ENCODE measurements at regions not wholly inside any gene's neighbourhood (a gene's known extent, or its start where the extent isn't known, plus 50 kb on each side); places are given as distances from the start of the nearest gene placed in this dataset.

DNA sequence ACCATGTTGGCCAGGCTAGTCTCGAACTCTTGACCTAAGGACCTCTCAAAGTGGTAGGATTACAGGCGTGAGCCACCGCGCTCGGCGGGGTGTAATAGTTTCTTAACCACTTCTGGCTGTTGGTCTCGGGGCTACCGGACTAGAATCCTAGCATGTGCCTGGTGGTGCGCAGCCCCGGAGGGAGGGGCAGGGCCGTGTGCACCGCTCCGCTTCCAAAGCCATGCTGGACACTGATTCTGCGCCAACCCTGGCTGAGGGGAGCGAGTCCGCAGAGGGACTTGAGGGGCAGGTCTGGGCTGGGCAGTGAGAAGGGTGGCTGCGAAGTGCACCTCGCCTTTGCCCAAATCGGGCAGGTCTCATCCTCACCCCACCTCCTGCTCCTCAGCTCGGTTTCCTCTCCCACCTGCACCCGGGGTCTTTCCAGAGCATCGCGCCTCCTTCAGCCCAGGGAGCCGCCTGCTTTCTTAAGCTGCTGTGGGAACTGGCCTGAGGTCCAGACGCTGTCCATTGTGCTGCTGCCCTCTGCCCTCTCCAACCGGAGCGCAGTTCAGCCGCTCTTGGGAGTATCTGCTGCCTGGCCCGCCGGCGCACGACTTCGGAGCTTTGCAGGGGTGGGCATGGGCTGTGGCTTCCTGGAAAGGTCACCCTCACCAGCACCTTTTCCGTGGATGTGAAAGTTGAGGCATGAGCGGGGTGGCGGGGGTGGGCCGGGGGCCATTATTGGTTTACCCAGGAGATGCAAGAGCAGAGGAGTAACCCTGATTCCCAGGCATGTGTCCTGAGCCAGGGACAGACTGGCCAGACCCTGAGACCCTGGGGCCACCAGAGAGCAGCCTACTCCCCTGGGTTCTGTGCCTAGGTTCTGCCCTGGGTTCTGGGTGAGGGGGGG, 422.6 kb upstream of the NUPR2 start:
- Histone ChIP-seq H3K79me1 (ENCODE audit: low read depth in 1 of 2, low read length in 2 of 2) (no peaks in the 10 kb centered on the region), H3K36me3 (ENCODE audit: control insufficient read depth, insufficient read depth, low read length) (no peaks in the 10 kb centered on the region), H3K9me3 (ENCODE audit: control insufficient read depth, insufficient read depth, low read length) (peaks cover 51% of the 10 kb centered on the region), H3K56ac (ENCODE audit: extremely low read depth, insufficient read depth, low read length) (no peak overlapping the region), H3K14ac (replicated peaks; ENCODE audit: low read depth, low read length) (no peak overlapping the region), H2BK20ac (ENCODE audit: low read depth, low read length) (no peak overlapping the region), H2AK5ac (ENCODE audit: low read depth, low read length) (no peak overlapping the region), H2BK5ac (ENCODE audit: low read depth, low read length, poor library complexity, severe bottlenecking) (no peak overlapping the region), H3K23ac (ENCODE audit: low read depth, low read length) (no peak overlapping the region), H2AFZ (replicated peaks; ENCODE audit: low read length, poor library complexity) (no peak overlapping the region), H2AK9ac (replicated peaks; ENCODE audit: low read depth, low read length, poor library complexity) (no peak overlapping the region), H2BK120ac (ENCODE audit: low read depth, low read length) (no peak overlapping the region), H2BK15ac (ENCODE audit: low read depth, low read length) (no peak overlapping the region), H4K91ac (ENCODE audit: insufficient read depth, low read depth, low read length) (no peak overlapping the region), H3K9me1 (ENCODE audit: insufficient read depth, low read length) (no peaks in the 10 kb centered on the region), H3K4me2 (ENCODE audit: low read depth, low read length) (no peak overlapping the region), H3K18ac (ENCODE audit: low read depth, low read length) (no peak overlapping the region), H3K27ac (ENCODE audit: insufficient read depth, low read length) (no peak overlapping the region), H3K4me1 (ENCODE audit: control insufficient read depth, insufficient read depth, low read length) (no peaks in the 10 kb centered on the region), H4K8ac (ENCODE audit: low read depth in 2 of 2, low read length in 2 of 2) (no peak overlapping the region), H4K20me1 (ENCODE audit: insufficient read depth, low read length) (no peaks in the 10 kb centered on the region), H3K27me3 (ENCODE audit: control insufficient read depth, insufficient read depth, low read length) (no peaks in the 10 kb centered on the region), H3K4me3 (ENCODE audit: insufficient read depth, low read depth, low read length) (no peak overlapping the region), H3K9ac (ENCODE audit: low read depth, low read length) (no peak overlapping the region), H3K4ac (ENCODE audit: low read depth, low read length) (no peak overlapping the region), H4K5ac (ENCODE audit: low read depth, low read length) (no peak overlapping the region)
- no TSS peak for BruUV-seq (replicated peaks)
- intact Hi-C loops (cut with micrococcal nuclease), result no loop called here
- CTCF ChIA-PET, result no interaction called here
- in situ Hi-C loops (cut with MboI; ENCODE audit: low sequenced_read_pairs), result no loop called here
- WGBS, 2 experiments (ENCODE audit: extremely low coverage in 2 of 2, insufficient read length in 1 of 2), result 47% methylated on average over 3 of the region's 37 CpGs; no CpG with 5 or more reads in 1 of the 2 experiments
- DNase-seq, result no peak
- TF ChIP-seq BHLHE40 (IDR thresholded peaks at IDR 0.05; ENCODE audit: low read depth, low read length), result no peak
- TF ChIP-seq RFX5 (IDR thresholded peaks at IDR 0.05; ENCODE audit: low read depth, low read length), result no peak
- TF ChIP-seq RAD21 (IDR thresholded peaks at IDR 0.05; ENCODE audit: low read length), result no peak
- no peak for TF ChIP-seq MXI1 (IDR thresholded peaks at IDR 0.05; ENCODE audit: borderline replicate concordance, low read depth, low read length)
- no peak for TF ChIP-seq CEBPB (IDR thresholded peaks at IDR 0.05; ENCODE audit: low read depth, low read length)
- TF ChIP-seq SMC3 (IDR thresholded peaks at IDR 0.05; ENCODE audit: low read depth, low read length), result no peak
- no peak for TF ChIP-seq CHD1 (IDR thresholded peaks at IDR 0.05; ENCODE audit: low read depth, low read length)
- no peak for TF ChIP-seq POLR2A (IDR thresholded peaks at IDR 0.05; ENCODE audit: low read depth, low read length)
- TF ChIP-seq, protein P1, sequence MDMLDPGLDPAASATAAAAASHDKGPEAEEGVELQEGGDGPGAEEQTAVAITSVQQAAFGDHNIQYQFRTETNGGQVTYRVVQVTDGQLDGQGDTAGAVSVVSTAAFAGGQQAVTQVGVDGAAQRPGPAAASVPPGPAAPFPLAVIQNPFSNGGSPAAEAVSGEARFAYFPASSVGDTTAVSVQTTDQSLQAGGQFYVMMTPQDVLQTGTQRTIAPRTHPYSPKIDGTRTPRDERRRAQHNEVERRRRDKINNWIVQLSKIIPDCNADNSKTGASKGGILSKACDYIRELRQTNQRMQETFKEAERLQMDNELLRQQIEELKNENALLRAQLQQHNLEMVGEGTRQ (IDR thresholded peaks at IDR 0.05; ENCODE audit: low read depth, low read length), result no peak
- TF ChIP-seq, protein P2, sequence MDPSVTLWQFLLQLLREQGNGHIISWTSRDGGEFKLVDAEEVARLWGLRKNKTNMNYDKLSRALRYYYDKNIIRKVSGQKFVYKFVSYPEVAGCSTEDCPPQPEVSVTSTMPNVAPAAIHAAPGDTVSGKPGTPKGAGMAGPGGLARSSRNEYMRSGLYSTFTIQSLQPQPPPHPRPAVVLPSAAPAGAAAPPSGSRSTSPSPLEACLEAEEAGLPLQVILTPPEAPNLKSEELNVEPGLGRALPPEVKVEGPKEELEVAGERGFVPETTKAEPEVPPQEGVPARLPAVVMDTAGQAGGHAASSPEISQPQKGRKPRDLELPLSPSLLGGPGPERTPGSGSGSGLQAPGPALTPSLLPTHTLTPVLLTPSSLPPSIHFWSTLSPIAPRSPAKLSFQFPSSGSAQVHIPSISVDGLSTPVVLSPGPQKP (IDR thresholded peaks at IDR 0.05; ENCODE audit: borderline replicate concordance, low read depth, low read length), result no peak
- no peak for TF ChIP-seq NFE2L2 (IDR thresholded peaks at IDR 0.05; ENCODE audit: low read depth, low read length)
- no peak for TF ChIP-seq MAFK (IDR thresholded peaks at IDR 0.05; ENCODE audit: low read depth, low read length)
- no peak for TF ChIP-seq FOS (IDR thresholded peaks at IDR 0.05; ENCODE audit: low read depth, low read length)
- ATAC-seq (ENCODE audit: low read depth), result no peak
- dilution Hi-C loops (cut with HindIII; ENCODE audit: low sequenced_read_pairs, unreplicated experiment), result no loop called here
- POLR2A ChIA-PET (ENCODE audit: unreplicated experiment), result no interaction called here
